Liver (tissue), 8 donors: ENCODE measurements at regions not wholly inside any gene's neighbourhood (a gene's known extent, or its start where the extent isn't known, plus 50 kb on each side); places are given as distances from the start of the nearest gene placed in this dataset.

ENCODE experiments used
- DNase-seq: peaks from one replicate; pipeline ENCODE4 v3.0.0-alpha.2; 2017; ENCODE audit warnings: low spot score
- H3K27ac ChIP-seq, 2 donors: one replicate each; pipeline ENCODE4 v1.7.0; 2013; ENCODE audit warnings: inconsistent platforms in 2 of 2, low read length in 2 of 2, control low read depth in 1 of 2, low read depth in 1 of 2, mild to moderate bottlenecking in 1 of 2
- H3K27me3 ChIP-seq, 4 donors: one replicate each; pipeline versions ENCODE4 v1.6.1 to v1.7.0; 2013; ENCODE audit warnings: low read length in 3 of 4, inconsistent platforms in 1 of 4, mild to moderate bottlenecking in 1 of 4, moderate library complexity in 1 of 4; ENCODE audit not compliant: control insufficient read depth in 4 of 4, insufficient read depth in 4 of 4
- H3K36me3 ChIP-seq, 4 donors: one replicate each; pipeline versions ENCODE4 v1.6.1 to v1.7.0; 2013; ENCODE audit warnings: low read length in 3 of 4, mild to moderate bottlenecking in 3 of 4, low read depth in 1 of 4, moderate library complexity in 1 of 4; ENCODE audit not compliant: control insufficient read depth in 4 of 4, insufficient read depth in 3 of 4
- H3K4me1 ChIP-seq, 4 donors: one replicate each; pipeline versions ENCODE4 v1.6.1 to v1.7.0; 2013; ENCODE audit warnings: low read length in 3 of 4, mild to moderate bottlenecking in 3 of 4, moderate library complexity in 1 of 4; ENCODE audit not compliant: control insufficient read depth in 4 of 4, insufficient read depth in 4 of 4
- H3K4me3 ChIP-seq, 3 donors: one replicate each; pipeline versions ENCODE4 v1.6.1 to v1.7.0; 2013; ENCODE audit warnings: low read length in 3 of 3, control low read depth in 1 of 3, low read depth in 1 of 3, mild to moderate bottlenecking in 1 of 3
- H3K9ac ChIP-seq, 2 donors: one replicate each; pipeline ENCODE4 v1.7.0; 2013; ENCODE audit warnings: low read length in 2 of 2, mild to moderate bottlenecking in 2 of 2, moderate library complexity in 2 of 2, control low read depth in 1 of 2, low read depth in 1 of 2
- H3K9me3 ChIP-seq, 4 donors: one replicate each; pipeline versions ENCODE4 v1.6.1 to v1.7.0; 2013; ENCODE audit warnings: low read length in 3 of 4; ENCODE audit not compliant: control insufficient read depth in 4 of 4
- ATF3 ChIP-seq: IDR thresholded peaks from 2 replicates; pipeline ENCODE4 v1.6.1; 2016; ENCODE audit warnings: antibody characterized with exemption
- FOXA1 ChIP-seq: IDR thresholded peaks from 2 replicates; pipeline ENCODE4 v1.6.1; 2016; ENCODE audit warnings: antibody characterized with exemption
- FOXA2 ChIP-seq: IDR thresholded peaks from 2 replicates; pipeline ENCODE4 v1.6.1; 2016; ENCODE audit warnings: antibody characterized with exemption
- GABPA ChIP-seq, 2 donors: IDR thresholded peaks in 1 of 2; conservative IDR thresholded peaks in 1 of 2; 2 replicates each; pipeline ENCODE4 v1.6.1; 2016; ENCODE audit warnings: antibody characterized with exemption in 2 of 2, mild to moderate bottlenecking in 1 of 2, moderate library complexity in 1 of 2
- HNF4A ChIP-seq, 2 donors: conservative IDR thresholded peaks; 2 replicates each; pipeline ENCODE4 v1.6.1; 2016; ENCODE audit warnings: antibody characterized with exemption in 2 of 2, mild to moderate bottlenecking in 2 of 2
- HNF4G ChIP-seq: IDR thresholded peaks from 2 replicates; pipeline ENCODE4 v1.6.1; 2016; ENCODE audit warnings: antibody characterized with exemption
- JUND ChIP-seq, 2 donors: IDR thresholded peaks; 2 replicates each; pipeline ENCODE4 v1.6.1; 2016; ENCODE audit warnings: antibody characterized with exemption in 2 of 2
- NR2F2 ChIP-seq: IDR thresholded peaks from 2 replicates; pipeline ENCODE4 v1.6.1; 2016; ENCODE audit warnings: antibody characterized with exemption
- RAD21 ChIP-seq, 2 donors: IDR thresholded peaks; 2 replicates each; pipeline ENCODE4 v1.6.1; 2016; ENCODE audit warnings: antibody characterized with exemption in 2 of 2, mild to moderate bottlenecking in 2 of 2
- REST ChIP-seq: IDR thresholded peaks from 2 replicates; pipeline ENCODE4 v1.6.1; 2016; ENCODE audit warnings: antibody characterized with exemption, mild to moderate bottlenecking
- RXRA ChIP-seq, 2 donors: IDR thresholded peaks; 2 replicates each; pipeline ENCODE4 v1.6.1; 2017 to 2018; ENCODE audit warnings: antibody characterized with exemption in 2 of 2, mild to moderate bottlenecking in 1 of 2
- SP1 ChIP-seq: IDR thresholded peaks from 2 replicates; pipeline ENCODE4 v1.6.1; 2018; ENCODE audit warnings: antibody characterized with exemption, mild to moderate bottlenecking
- TAF1 ChIP-seq: conservative IDR thresholded peaks from 2 replicates; pipeline ENCODE4 v1.6.1; 2016; ENCODE audit warnings: antibody characterized with exemption, mild to moderate bottlenecking
- YY1 ChIP-seq: IDR thresholded peaks from 2 replicates; pipeline ENCODE4 v1.6.1; 2016; ENCODE audit warnings: antibody characterized with exemption, mild to moderate bottlenecking
- WGBS: extraction: QIAGEN DNeasy Blood & Tissue Kit; methylation state at CpG from one replicate; pipeline ENCODE4 v1.1.7; 2013; 5-methylcytosine and 5-hydroxymethylcytosine counted together
- TF ChIP-seq, protein P1 (sequence below): IDR thresholded peaks from 2 replicates; pipeline ENCODE4 v1.6.1; 2016; ENCODE audit warnings: antibody characterized with exemption
- TF ChIP-seq, protein P2 (sequence below): IDR thresholded peaks from 2 replicates; pipeline ENCODE4 v1.6.1; 2016; ENCODE audit warnings: antibody characterized with exemption
- TF ChIP-seq, protein P3 (sequence below): fragments of 150-350 bp; IDR thresholded peaks from 2 replicates; pipeline ENCODE4 v1.5.1; 2017; ENCODE audit warnings: improper control_type of control experiment, low read depth, low read length; ENCODE audit not compliant: missing input control
- donor health status: healthy.
- donor health status: healthy.
- donor health status: healthy.
- donor health status: healthy.
- donor health status: healthy.

GRCh38 chr5:99177796-99178195 lies 249.0 kb upstream of the CHD1 start (continued):
- TF ChIP-seq REST (no peak), SP1 (no peak), RXRA (IDR thresholded peaks at IDR 0.05) (no peak)

DNA sequence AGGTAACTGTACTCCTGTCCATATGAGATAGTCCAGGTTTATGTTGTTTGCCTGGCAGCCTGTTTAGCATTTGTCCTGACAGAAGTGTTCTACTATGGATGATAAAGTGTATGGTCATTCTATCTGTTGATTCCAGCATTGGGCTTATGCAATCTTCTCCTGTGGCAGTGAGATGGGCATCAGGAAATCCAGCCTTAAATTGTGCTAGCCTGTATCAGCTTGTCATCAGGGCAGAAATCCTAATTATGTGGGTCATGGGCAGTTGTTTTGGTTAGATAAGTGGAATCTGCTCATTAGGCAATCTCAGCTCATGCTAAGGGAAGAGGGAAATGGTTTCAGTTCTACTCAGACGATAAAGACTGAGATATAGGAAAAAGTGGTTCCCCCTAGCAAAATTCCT lies 247.4 kb upstream of the CHD1 start:
- TF ChIP-seq YY1 (no peak), HNF4A (conservative IDR thresholded peaks at IDR 0.05) (no peak), ATF3 (no peak), FOXA2 (no peak)
- TF ChIP-seq, protein P1, sequence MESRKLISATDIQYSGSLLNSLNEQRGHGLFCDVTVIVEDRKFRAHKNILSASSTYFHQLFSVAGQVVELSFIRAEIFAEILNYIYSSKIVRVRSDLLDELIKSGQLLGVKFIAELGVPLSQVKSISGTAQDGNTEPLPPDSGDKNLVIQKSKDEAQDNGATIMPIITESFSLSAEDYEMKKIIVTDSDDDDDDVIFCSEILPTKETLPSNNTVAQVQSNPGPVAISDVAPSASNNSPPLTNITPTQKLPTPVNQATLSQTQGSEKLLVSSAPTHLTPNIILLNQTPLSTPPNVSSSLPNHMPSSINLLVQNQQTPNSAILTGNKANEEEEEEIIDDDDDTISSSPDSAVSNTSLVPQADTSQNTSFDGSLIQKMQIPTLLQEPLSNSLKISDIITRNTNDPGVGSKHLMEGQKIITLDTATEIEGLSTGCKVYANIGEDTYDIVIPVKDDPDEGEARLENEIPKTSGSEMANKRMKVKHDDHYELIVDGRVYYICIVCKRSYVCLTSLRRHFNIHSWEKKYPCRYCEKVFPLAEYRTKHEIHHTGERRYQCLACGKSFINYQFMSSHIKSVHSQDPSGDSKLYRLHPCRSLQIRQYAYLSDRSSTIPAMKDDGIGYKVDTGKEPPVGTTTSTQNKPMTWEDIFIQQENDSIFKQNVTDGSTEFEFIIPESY = no peak
- Histone ChIP-seq H3K4me3 (no peak overlapping the region), H3K36me3 (no peaks in the 10 kb centered on the region), H3K27ac (no peak overlapping the region), H3K9ac (no peak overlapping the region), H3K4me1 (no peaks in the 10 kb centered on the region), H3K9me3 (no peaks in the 10 kb centered on the region), H3K27me3 (peaks cover 0 to 3% (median 0%) of the 10 kb centered on the region in 4 donors)
- DNase-seq = no peak
- 58% methylated on average over 1 of the region's 1 CpG for WGBS

- no peaks in the 10 kb centered on the region for H3K9me3 ChIP-seq
- no peak for DNase-seq
- H3K27ac ChIP-seq = no peak overlapping the region
- 43% methylated on average over 3 of the region's 3 CpGs for WGBS
- H3K9ac ChIP-seq = no peak overlapping the region
- H3K36me3 ChIP-seq = no peaks in the 10 kb centered on the region
- peaks cover 0 to 2% (median 0%) of the 10 kb centered on the region in 4 donors for H3K27me3 ChIP-seq
- no peaks in the 10 kb centered on the region for H3K4me1 ChIP-seq
- no peak overlapping the region for H3K4me3 ChIP-seq
- TF ChIP-seq SP1 = no peak
- TF ChIP-seq ATF3 = no peak
- TF ChIP-seq, protein P2, sequence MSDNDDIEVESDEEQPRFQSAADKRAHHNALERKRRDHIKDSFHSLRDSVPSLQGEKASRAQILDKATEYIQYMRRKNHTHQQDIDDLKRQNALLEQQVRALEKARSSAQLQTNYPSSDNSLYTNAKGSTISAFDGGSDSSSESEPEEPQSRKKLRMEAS = no peak
- TF ChIP-seq JUND (IDR thresholded peaks at IDR 0.05) = no peak
- TF ChIP-seq REST = no peak
- TF ChIP-seq GABPA (IDR thresholded peaks at IDR 0.05 in 1 of 2, conservative IDR thresholded peaks at IDR 0.05 in 1 of 2) = no peak
- TF ChIP-seq TAF1 = no peak
- no peak for TF ChIP-seq NR2F2
- TF ChIP-seq FOXA2 = no peak
- TF ChIP-seq HNF4A (conservative IDR thresholded peaks at IDR 0.05) = no peak
- no peak for TF ChIP-seq RAD21 (IDR thresholded peaks at IDR 0.05)
- no peak for TF ChIP-seq HNF4G
- no peak for TF ChIP-seq FOXA1
- TF ChIP-seq, protein P1 = no peak
- TF ChIP-seq RXRA (IDR thresholded peaks at IDR 0.05) = no peak
- TF ChIP-seq, protein P3, sequence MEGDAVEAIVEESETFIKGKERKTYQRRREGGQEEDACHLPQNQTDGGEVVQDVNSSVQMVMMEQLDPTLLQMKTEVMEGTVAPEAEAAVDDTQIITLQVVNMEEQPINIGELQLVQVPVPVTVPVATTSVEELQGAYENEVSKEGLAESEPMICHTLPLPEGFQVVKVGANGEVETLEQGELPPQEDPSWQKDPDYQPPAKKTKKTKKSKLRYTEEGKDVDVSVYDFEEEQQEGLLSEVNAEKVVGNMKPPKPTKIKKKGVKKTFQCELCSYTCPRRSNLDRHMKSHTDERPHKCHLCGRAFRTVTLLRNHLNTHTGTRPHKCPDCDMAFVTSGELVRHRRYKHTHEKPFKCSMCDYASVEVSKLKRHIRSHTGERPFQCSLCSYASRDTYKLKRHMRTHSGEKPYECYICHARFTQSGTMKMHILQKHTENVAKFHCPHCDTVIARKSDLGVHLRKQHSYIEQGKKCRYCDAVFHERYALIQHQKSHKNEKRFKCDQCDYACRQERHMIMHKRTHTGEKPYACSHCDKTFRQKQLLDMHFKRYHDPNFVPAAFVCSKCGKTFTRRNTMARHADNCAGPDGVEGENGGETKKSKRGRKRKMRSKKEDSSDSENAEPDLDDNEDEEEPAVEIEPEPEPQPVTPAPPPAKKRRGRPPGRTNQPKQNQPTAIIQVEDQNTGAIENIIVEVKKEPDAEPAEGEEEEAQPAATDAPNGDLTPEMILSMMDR = no peak
Measured at GRCh38 chr5:99169309-99169708, 240.5 kb upstream of the CHD1 start.
